HG03378 (cell line): ENCODE measurements at regions not wholly inside any gene's neighbourhood (a gene's known extent, or its start where the extent isn't known, plus 50 kb on each side); places are given as distances from the start of the nearest gene placed in this dataset.
"Not testable (repeated sequence)": the region's sequence is repeated elsewhere in the genome, so short reads cannot be mapped to it uniquely, and the experiment has no call there.

Experiments used
- ATAC-seq: cut with Tn5 transposase; IDR thresholded peaks from one replicate; pipeline ENCODE4 v1.9.1; 2021; ENCODE audit warnings: mild to moderate bottlenecking, moderate library complexity; ENCODE audit not compliant: unreplicated experiment

- ATAC-seq = no peak
These were observed 254.5 kb downstream of the AHR start for GRCh38 chr7:17552952-17553351.

GRCh38 chr7:17554341-17555015 lies 256.0 kb downstream of the AHR start:
- no peak for ATAC-seq

DNA sequence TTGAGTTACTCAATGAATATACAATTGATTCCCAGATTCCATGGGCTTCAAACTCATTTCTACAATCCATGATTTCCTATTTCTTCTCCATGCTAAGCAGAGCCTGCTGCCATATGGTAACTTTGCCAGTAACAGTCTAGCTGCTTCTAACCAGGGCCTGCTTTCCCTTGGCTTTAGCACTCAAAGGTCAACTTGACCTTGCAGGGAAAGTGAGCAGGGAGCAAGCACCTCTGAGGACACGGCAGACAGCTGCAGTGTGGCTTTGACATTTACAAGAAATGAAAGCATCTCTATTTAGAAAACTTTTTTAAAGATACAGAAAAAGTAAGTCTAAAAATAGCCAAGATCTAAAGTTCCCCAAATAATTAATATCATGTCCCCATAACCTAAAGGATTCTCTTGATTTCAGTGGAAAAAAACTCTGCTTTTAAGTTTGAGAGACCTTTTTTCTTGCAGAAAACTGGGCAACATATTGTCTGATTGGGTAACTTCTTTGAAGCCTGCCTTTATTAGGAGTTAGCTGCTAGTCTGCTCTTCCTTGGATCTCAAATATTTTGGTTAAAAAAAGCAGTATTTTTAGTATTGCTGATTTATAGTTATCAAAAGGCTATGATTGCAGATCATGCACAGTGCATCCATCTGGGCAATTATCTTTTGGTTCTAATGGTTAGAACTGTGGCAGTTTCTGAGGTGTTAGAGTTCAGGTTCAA lies 257.9 kb downstream of the AHR start:
- ATAC-seq = no peak

GRCh38 chr7:17557251-17557671 lies 258.8 kb downstream of the AHR start:
- no peak for ATAC-seq

DNA sequence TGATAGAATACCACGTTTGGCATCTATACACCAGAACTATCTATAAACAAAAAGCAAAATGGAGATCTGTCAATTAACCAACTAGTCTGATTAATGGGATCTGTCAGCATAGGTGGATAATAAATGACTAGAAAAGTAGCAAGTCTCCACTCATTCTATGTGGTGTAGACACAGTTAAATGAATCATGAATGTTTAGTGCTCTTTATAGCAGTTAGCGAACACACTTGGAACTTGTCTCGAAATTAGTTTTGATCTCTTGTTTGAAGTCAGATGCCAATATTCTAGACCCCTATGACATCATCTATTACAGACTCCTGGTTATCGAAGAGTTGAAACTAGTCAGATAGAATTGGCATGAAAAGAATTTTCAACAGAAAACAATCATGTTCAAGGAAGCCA lies 259.7 kb downstream of the AHR start:
- no peak for ATAC-seq

- no peak for ATAC-seq
These were observed 260.3 kb downstream of the AHR start for GRCh38 chr7:17558558-17559332.

GRCh38 chr7:17559388-17559787 lies 260.9 kb downstream of the AHR start:
- no peak for ATAC-seq

DNA sequence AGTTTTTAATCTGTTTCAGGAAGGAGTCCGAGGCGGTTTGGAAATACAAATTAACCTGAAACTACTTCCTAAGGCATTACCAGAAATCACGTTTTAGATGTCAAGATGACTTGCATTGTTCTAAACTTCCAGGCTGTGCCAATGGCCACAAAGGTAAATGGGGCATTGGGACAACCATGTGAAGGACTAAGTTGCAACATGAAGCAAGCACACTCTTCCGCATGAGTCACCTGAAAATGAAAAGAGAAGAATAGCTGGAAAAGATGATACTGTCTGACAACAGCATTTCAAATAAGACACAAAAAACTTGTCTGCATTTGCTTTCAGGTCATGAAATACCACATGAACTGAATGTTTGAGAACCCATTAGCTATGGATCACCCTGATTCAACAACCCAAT lies 262.1 kb downstream of the AHR start:
- ATAC-seq = no peak

GRCh38 chr7:17560966-17561365 lies 262.5 kb downstream of the AHR start:
- ATAC-seq = no peak

DNA sequence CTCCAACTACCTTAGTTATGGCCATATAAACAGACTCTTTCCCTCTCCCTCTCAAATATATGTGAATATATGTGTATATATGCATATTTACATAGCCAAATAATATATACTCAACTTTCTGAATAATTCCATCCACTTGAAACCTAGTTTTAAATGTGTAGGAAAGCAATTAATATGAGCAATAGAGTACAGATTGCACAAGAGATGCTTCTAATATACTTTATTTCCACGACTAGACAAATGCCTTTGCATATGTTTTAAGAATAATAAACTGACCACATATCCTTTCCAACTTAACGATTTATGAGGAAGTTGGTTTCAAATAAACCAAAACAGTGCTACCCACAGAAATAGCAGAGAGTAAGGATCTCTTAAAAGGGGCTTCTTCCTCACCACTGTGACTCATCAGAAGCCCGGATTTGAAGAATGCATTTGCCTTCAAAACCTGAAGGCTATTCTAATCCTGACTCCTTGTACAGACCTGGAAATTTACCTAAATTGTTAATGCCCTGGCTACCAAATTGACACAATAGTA lies 266.3 kb downstream of the AHR start:
- no peak for ATAC-seq

GRCh38 chr7:17580141-17580540 lies 281.7 kb downstream of the AHR start:
- no peak for ATAC-seq

- no peak for ATAC-seq
These were observed 282.4 kb downstream of the AHR start for GRCh38 chr7:17580856-17581255.

- no peak for ATAC-seq
These were observed 282.8 kb downstream of the AHR start for GRCh38 chr7:17581301-17581700.

DNA sequence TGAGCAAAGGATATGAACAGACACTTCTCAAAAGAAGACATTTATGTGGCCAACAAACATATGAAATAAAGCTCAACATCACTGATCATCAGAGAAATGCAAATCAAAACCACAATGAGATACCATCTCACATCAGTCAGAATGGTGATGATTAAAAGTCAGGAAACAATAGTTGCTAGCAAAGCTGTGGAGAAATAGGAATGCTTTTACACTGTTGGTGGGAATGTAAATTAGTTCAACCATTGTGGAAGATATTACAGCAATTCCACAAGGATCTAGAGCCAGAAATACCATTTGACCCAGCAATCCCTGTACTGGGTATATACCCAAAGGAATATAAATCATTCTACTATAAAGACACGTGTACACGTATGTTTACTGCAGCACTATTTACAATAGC lies 284.2 kb downstream of the AHR start:
- ATAC-seq = not testable (repeated sequence)

DNA sequence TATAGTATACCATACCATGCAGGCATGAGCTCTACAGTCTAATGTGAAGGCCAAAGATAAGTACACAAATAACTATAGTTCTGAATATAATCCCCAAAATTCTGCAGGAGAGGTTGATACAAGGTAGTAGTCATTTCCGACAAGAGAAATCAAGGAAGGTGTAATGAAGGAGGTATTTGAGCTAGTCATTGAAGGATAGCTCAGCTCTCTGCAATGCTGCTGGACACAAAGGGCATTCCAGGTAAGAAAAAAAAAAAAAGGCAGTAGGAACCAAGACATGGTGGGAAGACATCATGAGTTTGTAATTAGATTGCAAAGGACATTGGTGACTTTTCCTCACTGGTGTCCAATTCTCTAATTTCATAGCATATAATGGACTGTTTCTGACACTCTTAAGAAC lies 285.3 kb downstream of the AHR start:
- no peak for ATAC-seq

DNA sequence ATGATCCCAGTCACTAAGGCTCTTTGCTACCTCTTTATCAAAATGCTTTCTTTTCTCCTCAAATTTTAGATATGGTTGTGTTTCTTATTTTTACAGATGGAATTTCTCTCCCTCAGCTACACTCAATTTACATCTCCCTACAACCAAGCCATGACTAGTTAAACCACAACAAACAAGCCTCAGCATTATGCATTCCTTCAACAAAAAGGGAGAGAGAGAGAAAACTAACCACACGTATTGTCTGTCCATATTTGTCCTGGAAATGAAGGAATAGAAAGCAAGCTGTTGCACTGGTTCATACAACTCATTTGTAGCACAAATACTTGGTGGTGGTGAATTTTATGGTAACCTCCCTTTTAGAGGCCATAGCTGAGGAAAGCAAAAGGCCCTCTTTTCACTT lies 286.4 kb downstream of the AHR start:
- ATAC-seq = no peak

DNA sequence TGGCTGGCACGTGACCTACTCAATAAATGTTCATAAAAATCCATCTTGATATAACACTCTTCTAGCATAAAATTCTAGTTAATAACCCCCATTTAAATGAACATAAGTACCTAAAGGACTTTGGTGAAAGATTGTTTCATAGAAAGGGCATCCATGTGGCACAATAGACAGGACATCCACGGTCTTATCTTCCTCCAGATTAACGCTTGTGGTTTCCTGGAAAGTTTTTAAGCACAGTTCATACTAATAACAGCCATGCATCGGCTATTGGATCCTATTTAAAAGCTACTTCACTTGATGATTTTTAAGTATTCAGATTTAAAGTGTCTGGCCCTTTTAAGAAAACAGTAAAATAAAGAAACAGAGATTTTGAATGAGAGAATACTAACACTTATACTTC lies 288.3 kb downstream of the AHR start:
- ATAC-seq = no peak

GRCh38 chr7:17588730-17589129 lies 290.3 kb downstream of the AHR start:
- ATAC-seq = no peak

DNA sequence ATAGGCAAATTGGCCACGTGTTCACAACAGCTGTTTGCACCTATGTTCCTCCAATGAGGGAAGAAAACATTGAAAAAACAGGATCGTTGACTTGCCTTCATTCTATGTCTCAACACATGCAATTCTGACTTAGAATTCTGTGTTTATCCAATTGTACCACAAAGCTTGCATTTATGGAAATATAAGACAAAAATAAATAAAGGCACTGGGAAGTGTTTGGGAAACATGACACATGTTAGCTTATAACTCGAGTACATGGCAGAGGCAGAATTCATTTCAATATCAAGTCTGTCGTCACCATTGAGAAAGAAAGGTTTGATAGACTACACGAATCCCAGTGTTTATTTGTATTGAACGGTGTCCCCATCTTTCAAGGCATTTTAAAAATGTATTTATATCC lies 291.2 kb downstream of the AHR start:
- ATAC-seq = no peak

- no peak for ATAC-seq
These were observed 291.8 kb downstream of the AHR start for GRCh38 chr7:17590221-17590620.

DNA sequence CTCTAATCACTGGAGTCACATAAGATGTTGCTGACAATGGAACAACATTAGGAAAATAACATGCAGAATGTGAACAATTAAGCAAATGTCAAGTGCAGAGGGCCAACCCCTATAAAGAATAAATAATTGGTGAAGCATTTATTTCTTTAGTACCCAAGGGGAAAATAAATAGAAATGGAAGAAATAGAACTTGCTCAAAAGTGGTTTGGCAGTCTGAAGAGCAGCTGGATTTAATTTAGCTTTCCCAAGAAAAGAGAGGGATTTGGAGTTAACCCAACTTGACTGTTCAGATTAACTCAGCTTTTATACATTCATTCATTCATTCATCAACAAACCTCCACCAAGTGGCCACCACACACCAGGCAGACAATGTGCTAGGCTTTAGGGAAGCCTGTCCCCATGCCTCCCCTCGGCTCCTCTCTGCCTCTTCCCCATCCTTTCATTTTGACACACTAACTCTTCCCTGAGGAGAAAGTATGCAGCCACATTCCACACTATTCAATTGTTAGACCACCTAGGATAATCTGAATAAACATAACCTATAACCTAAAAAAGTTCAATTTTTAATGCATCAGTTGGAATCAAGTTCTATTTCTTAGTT lies 295.5 kb downstream of the AHR start:
- no peak for ATAC-seq
